SK-N-SH treated with all-trans-retinoic acid at 6 μM for 48 hours (cell line): ENCODE measurements at regions not wholly inside any gene's neighbourhood (a gene's known extent, or its start where the extent isn't known, plus 50 kb on each side); places are given as distances from the start of the nearest gene placed in this dataset.

ENCODE experiments used
- ARNTL ChIP-seq: fragments of 450-650 bp; formaldehyde crosslinking; IDR thresholded peaks from 2 replicates; pipeline ENCODE4 v1.5.0; 2020; ENCODE audit warnings: low read depth, mild to moderate bottlenecking, moderate library complexity, borderline replicate concordance
- CREB5 ChIP-seq: fragments of 250-450 bp; sonication (Bioruptor Pico); IDR thresholded peaks from 2 replicates; pipeline ENCODE4 v1.5.1; 2020; ENCODE audit warnings: low read depth, mild to moderate bottlenecking, moderate library complexity
- CSDC2 ChIP-seq: fragments of 250-450 bp; sonication (Bioruptor Pico); IDR thresholded peaks from 2 replicates; pipeline ENCODE4 v1.5.0; 2020; ENCODE audit warnings: mild to moderate bottlenecking, moderate library complexity
- PATZ1 ChIP-seq: fragments of 250-450 bp; sonication (Bioruptor Pico); IDR thresholded peaks from 2 replicates; pipeline ENCODE4 v1.8.0; 2020; ENCODE audit warnings: mild to moderate bottlenecking, moderate library complexity, borderline replicate concordance
- ZC3H10 ChIP-seq: fragments of 250-450 bp; sonication (Bioruptor Pico); IDR thresholded peaks from 2 replicates; pipeline ENCODE4 v1.5.1; 2021; ENCODE audit warnings: mild to moderate bottlenecking, moderate library complexity
- ZFP3 ChIP-seq: fragments of 250-450 bp; sonication (Bioruptor Pico); IDR thresholded peaks from 2 replicates; pipeline ENCODE4 v1.5.0; 2020; ENCODE audit warnings: mild to moderate bottlenecking, moderate library complexity
- ZFP30 ChIP-seq: fragments of 450-650 bp; formaldehyde crosslinking; IDR thresholded peaks from 2 replicates; pipeline ENCODE4 v1.5.0; 2022; ENCODE audit warnings: mild to moderate bottlenecking, moderate library complexity
- ZNF8 ChIP-seq: fragments of 450-650 bp; formaldehyde crosslinking; IDR thresholded peaks from 2 replicates; pipeline ENCODE4 v1.5.0; 2020; ENCODE audit warnings: mild to moderate bottlenecking, moderate library complexity

- no peak for TF ChIP-seq PATZ1
- TF ChIP-seq ZC3H10 (CRISPR knock-in tag), result no peak
- no peak for TF ChIP-seq CSDC2
- TF ChIP-seq ZFP30 (CRISPR knock-in tag), result no peak
- TF ChIP-seq ARNTL (CRISPR knock-in tag), result no peak
- TF ChIP-seq CREB5 (CRISPR knock-in tag), result no peak
- TF ChIP-seq ZNF8 (CRISPR knock-in tag), result no peak
- TF ChIP-seq ZFP3, result no peak
Observed at GRCh38 chr15:91530279-91530678, 323.2 kb upstream of the SLCO3A1 start.
